Naive thymus-derived CD4-positive, alpha-beta T cell (primary cell): ENCODE measurements at regions not wholly inside any gene's neighbourhood (a gene's known extent, or its start where the extent isn't known, plus 50 kb on each side); places are given as distances from the start of the nearest gene placed in this dataset.

Source experiments
- ATAC-seq: fragments of 150-1000 bp; cut with Tn5 transposase; 2 replicates; pipeline ENCODE4 v1.10.0; 2021; ENCODE audit warnings: mild to moderate bottlenecking, moderate library complexity
- CTCF ChIA-PET: fragments of 350-600 bp; sonication (Branson Sonifier 250); formaldehyde crosslinking; loops from one replicate; lab custom pipeline; 2021; ENCODE audit warnings: antibody characterized with exemption; lab: Charles Lee
- POLR2A ChIA-PET: fragments of 350-600 bp; sonication (Branson Sonifier 250); formaldehyde crosslinking; loops from one replicate; lab custom pipeline; 2021; ENCODE audit warnings: antibody characterized with exemption, inconsistent platforms; lab: Charles Lee
- DNase-seq, 9 donors: peaks; one replicate each; pipeline versions ENCODE4 v3.0.0 to v3.0.0-alpha.2; 2020 to 2022; ENCODE audit warnings: mixed read lengths in 1 of 9
- H3K27ac ChIP-seq: one replicate; pipeline ENCODE4 v1.7.0; 2013; ENCODE audit warnings: mild to moderate bottlenecking, low read depth, low read length, moderate library complexity
- H3K27me3 ChIP-seq, 2 donors: one replicate each; pipeline ENCODE4 v1.7.0; 2013; ENCODE audit warnings: low read length in 2 of 2, mild to moderate bottlenecking in 2 of 2, moderate library complexity in 2 of 2; ENCODE audit not compliant: control insufficient read depth in 2 of 2, insufficient read depth in 2 of 2
- H3K36me3 ChIP-seq, 3 experiments: 1 replicate in 2 of 3; 2 replicates in 1 of 3; pipeline ENCODE4 v1.7.0; 2013; ENCODE audit warnings: low read length in 3 of 3, mild to moderate bottlenecking in 3 of 3, moderate library complexity in 1 of 3; ENCODE audit not compliant: insufficient read depth in 3 of 3, control insufficient read depth in 2 of 3
- H3K4me1 ChIP-seq, 2 donors: one replicate each; pipeline ENCODE4 v1.7.0; 2013; ENCODE audit warnings: low read length in 2 of 2, mild to moderate bottlenecking in 2 of 2, moderate library complexity in 1 of 2; ENCODE audit not compliant: control insufficient read depth in 2 of 2, insufficient read depth in 2 of 2
- H3K4me3 ChIP-seq: 2 replicates; pipeline ENCODE4 v1.7.0; 2013; ENCODE audit warnings: mild to moderate bottlenecking, low read length
- H3K9me3 ChIP-seq, 3 experiments: 1 replicate in 2 of 3; 2 replicates in 1 of 3; pipeline ENCODE4 v1.7.0; 2013; ENCODE audit warnings: low read length in 3 of 3; ENCODE audit not compliant: control insufficient read depth in 2 of 3
- H3K27ac Mint-ChIP-seq, 9 donors: one replicate each; pipeline ENCODE4 v1.8.0; 2020 to 2022; ENCODE audit warnings: mixed read lengths in 9 of 9, mild to moderate bottlenecking in 8 of 9, moderate library complexity in 5 of 9, inconsistent platforms in 2 of 9
- H3K27me3 Mint-ChIP-seq, 5 donors: one replicate each; pipeline ENCODE4 v1.8.0; 2021 to 2022; ENCODE audit warnings: mixed read lengths in 5 of 5, mild to moderate bottlenecking in 1 of 5
- H3K36me3 Mint-ChIP-seq, 5 donors: one replicate each; pipeline ENCODE4 v1.8.0; 2020 to 2022; ENCODE audit warnings: mixed read lengths in 5 of 5, mild to moderate bottlenecking in 3 of 5, inconsistent platforms in 1 of 5
- H3K4me1 Mint-ChIP-seq, 7 donors: one replicate each; pipeline ENCODE4 v1.8.0; 2020 to 2022; ENCODE audit warnings: mixed read lengths in 7 of 7, mild to moderate bottlenecking in 3 of 7, inconsistent platforms in 1 of 7
- H3K4me3 Mint-ChIP-seq, 10 donors: one replicate each; pipeline ENCODE4 v1.8.0; 2020 to 2022; ENCODE audit warnings: mild to moderate bottlenecking in 10 of 10, mixed read lengths in 10 of 10, moderate library complexity in 6 of 10, inconsistent platforms in 2 of 10
- H3K9me3 Mint-ChIP-seq, 11 donors: one replicate each; pipeline ENCODE4 v1.8.0; 2020 to 2022; ENCODE audit warnings: mixed read lengths in 11 of 11, mild to moderate bottlenecking in 4 of 11, inconsistent platforms in 1 of 11, moderate library complexity in 1 of 11
- intact Hi-C, 2 donors: fragments of 100-400 bp; cut with micrococcal nuclease; formaldehyde crosslinking; loops; one replicate each; pipeline ENCODE4 v1.15.1; 2023

- ChIA-PET POLR2A (no interaction called here), CTCF (no interaction called here)
- Histone ChIP-seq H3K4me1 (no peaks in the 10 kb centered on the region), H3K27me3 (no peaks in the 10 kb centered on the region), H3K27ac (no peak overlapping the region), H3K9me3 (no peaks in the 10 kb centered on the region), H3K4me3 (no peak overlapping the region), H3K36me3 (no peaks in the 10 kb centered on the region)
- Mint-ChIP-seq H3K36me3 (peaks cover 0 to 1% (median 0%) of the 10 kb centered on the region in 5 donors), H3K27ac (no peak overlapping the region), H3K4me1 (peaks cover 0 to 7% (median 0%) of the 10 kb centered on the region in 7 donors), H3K4me3 (no peak overlapping the region), H3K27me3 (peaks cover 0 to 62% (median 0%) of the 10 kb centered on the region in 5 donors), H3K9me3 (no peaks in the 10 kb centered on the region)
- ATAC-seq (no peak), DNase-seq (no peak)
- intact Hi-C loops, result no loop called here
These were observed 100.8 kb upstream of the UMPS start for GRCh38 chr3:124629497-124629896.

DNA sequence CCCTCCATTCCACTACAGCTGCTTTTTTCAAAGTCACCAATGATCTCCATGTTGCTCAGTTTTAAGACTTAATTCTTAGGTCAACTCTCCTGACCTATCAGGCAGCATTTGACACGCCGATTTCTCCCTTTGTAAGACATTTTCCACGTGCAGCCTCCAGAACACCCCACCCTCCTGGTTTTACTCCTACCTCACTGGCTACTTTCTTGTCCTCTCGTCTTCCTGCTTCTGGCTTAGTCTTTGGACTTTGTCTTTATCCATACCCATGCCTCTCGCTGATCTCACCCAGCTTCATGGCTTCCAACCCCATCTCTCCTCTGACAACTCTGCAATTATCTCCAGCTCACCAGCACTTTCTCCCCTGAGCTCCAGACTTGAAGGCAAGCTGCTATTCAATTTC is 99.3 kb upstream of the UMPS start:
- no peak for ATAC-seq
- DNase-seq, result no peak
- H3K27ac Mint-ChIP-seq, result no peak overlapping the region
- no peaks in the 10 kb centered on the region for H3K4me1 ChIP-seq
- peaks cover 0 to 4% (median 0%) of the 10 kb centered on the region in 5 donors for H3K36me3 Mint-ChIP-seq
- no peaks in the 10 kb centered on the region for H3K9me3 ChIP-seq
- H3K27me3 ChIP-seq, result no peaks in the 10 kb centered on the region
- intact Hi-C loops, result no loop called here
- H3K4me3 ChIP-seq, result no peak overlapping the region
- CTCF ChIA-PET, result interaction anchor here (0.7 kb wide), 1 partner anchor 16 kb away, joined by 3 read pairs; no protein-coding TSS in a partner anchor
- H3K27ac ChIP-seq, result no peak overlapping the region
- no peaks in the 10 kb centered on the region for H3K36me3 ChIP-seq
- POLR2A ChIA-PET, result no interaction called here
- no peak overlapping the region for H3K4me3 Mint-ChIP-seq
- peaks cover 0 to 64% (median 0%) of the 10 kb centered on the region in 5 donors for H3K27me3 Mint-ChIP-seq
- H3K9me3 Mint-ChIP-seq, result no peaks in the 10 kb centered on the region
- H3K4me1 Mint-ChIP-seq, result peaks cover 0 to 17% (median 0%) of the 10 kb centered on the region in 7 donors

DNA sequence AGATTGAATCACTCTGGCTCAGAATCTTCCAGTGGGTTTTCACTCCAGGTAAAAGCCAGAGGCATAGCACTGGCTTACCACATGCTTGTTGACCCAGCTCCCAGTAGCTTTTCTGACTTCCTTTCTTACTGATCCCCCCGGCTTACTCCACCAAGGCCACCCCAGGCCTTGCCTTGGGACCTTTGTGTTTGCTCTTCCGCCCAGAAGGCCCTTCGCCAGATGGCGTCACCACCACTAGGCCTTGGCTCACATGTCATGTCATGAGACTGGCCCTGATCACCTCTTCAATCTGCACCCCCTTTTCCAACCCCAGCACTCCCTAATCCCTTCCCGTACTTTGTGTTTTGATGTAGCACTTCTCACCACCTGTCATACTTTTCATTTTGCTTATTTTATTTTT is 98.5 kb upstream of the UMPS start:
- Mint-ChIP-seq H3K4me3 (no peak overlapping the region), H3K36me3 (peaks cover 0 to 4% (median 0%) of the 10 kb centered on the region in 5 donors), H3K27me3 (peaks cover 0 to 68% (median 0%) of the 10 kb centered on the region in 5 donors), H3K27ac (no peak overlapping the region), H3K4me1 (peaks cover 0 to 17% (median 0%) of the 10 kb centered on the region in 7 donors), H3K9me3 (no peaks in the 10 kb centered on the region)
- no peak for DNase-seq
- intact Hi-C loops, result no loop called here
- ChIA-PET CTCF (no interaction called here), POLR2A (no interaction called here)
- Histone ChIP-seq H3K36me3 (no peaks in the 10 kb centered on the region), H3K27ac (no peak overlapping the region), H3K9me3 (no peaks in the 10 kb centered on the region), H3K4me3 (no peak overlapping the region), H3K4me1 (no peaks in the 10 kb centered on the region), H3K27me3 (no peaks in the 10 kb centered on the region)
- ATAC-seq, result no peak

GRCh38 chr3:124632566-124633140 is 97.6 kb upstream of the UMPS start:
- Histone ChIP-seq H3K4me3 (no peak overlapping the region), H3K36me3 (no peaks in the 10 kb centered on the region), H3K27ac (no peak overlapping the region), H3K4me1 (no peaks in the 10 kb centered on the region), H3K9me3 (no peaks in the 10 kb centered on the region), H3K27me3 (no peaks in the 10 kb centered on the region)
- Mint-ChIP-seq H3K27ac (no peak overlapping the region), H3K9me3 (no peaks in the 10 kb centered on the region), H3K36me3 (peaks cover 0 to 4% (median 0%) of the 10 kb centered on the region in 5 donors), H3K4me3 (no peak overlapping the region), H3K4me1 (peaks cover 0 to 21% (median 0%) of the 10 kb centered on the region in 7 donors), H3K27me3 (peaks cover 0 to 72% (median 0%) of the 10 kb centered on the region in 5 donors)
- intact Hi-C loops, result no loop called here
- no peak for DNase-seq
- ATAC-seq, result no peak
- ChIA-PET CTCF (interaction anchor here (0.9 kb wide), 1 partner anchor 56 kb away, joined by 3 read pairs; no protein-coding TSS in a partner anchor), POLR2A (no interaction called here)

DNA sequence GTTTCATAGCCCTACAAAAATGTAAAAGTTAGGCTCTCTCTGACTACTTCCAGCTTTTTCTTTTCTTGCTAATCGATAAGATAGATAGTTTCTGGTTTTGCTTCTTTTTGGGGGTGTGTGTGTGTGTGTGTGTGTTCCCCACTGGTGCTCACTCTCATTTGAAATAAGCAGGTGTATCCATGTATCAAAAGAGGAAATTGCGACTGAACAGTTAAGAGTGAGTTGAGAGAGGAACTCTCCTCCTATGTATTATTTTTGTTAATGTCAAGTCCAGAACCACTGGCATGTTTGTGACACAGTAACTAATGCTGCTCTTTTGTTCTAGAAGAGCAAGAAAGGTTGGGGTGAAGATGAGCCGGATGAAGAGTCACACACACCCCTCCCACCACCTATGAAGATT is 96.7 kb upstream of the UMPS start:
- ChIA-PET CTCF (no interaction called here), POLR2A (no interaction called here)
- no peak overlapping the region for H3K27ac ChIP-seq
- Mint-ChIP-seq H3K27me3 (peaks cover 0 to 78% (median 0%) of the 10 kb centered on the region in 5 donors), H3K27ac (no peak overlapping the region), H3K4me3 (no peak overlapping the region), H3K36me3 (peaks cover 0 to 4% (median 0%) of the 10 kb centered on the region in 5 donors), H3K4me1 (peaks cover 0 to 24% (median 0%) of the 10 kb centered on the region in 7 donors), H3K9me3 (no peaks in the 10 kb centered on the region)
- intact Hi-C loops, result no loop called here
- no peaks in the 10 kb centered on the region for H3K36me3 ChIP-seq
- no peaks in the 10 kb centered on the region for H3K9me3 ChIP-seq
- no peaks in the 10 kb centered on the region for H3K4me1 ChIP-seq
- ATAC-seq (no peak), DNase-seq (no peak)
- H3K27me3 ChIP-seq, result no peaks in the 10 kb centered on the region
- no peak overlapping the region for H3K4me3 ChIP-seq

DNA sequence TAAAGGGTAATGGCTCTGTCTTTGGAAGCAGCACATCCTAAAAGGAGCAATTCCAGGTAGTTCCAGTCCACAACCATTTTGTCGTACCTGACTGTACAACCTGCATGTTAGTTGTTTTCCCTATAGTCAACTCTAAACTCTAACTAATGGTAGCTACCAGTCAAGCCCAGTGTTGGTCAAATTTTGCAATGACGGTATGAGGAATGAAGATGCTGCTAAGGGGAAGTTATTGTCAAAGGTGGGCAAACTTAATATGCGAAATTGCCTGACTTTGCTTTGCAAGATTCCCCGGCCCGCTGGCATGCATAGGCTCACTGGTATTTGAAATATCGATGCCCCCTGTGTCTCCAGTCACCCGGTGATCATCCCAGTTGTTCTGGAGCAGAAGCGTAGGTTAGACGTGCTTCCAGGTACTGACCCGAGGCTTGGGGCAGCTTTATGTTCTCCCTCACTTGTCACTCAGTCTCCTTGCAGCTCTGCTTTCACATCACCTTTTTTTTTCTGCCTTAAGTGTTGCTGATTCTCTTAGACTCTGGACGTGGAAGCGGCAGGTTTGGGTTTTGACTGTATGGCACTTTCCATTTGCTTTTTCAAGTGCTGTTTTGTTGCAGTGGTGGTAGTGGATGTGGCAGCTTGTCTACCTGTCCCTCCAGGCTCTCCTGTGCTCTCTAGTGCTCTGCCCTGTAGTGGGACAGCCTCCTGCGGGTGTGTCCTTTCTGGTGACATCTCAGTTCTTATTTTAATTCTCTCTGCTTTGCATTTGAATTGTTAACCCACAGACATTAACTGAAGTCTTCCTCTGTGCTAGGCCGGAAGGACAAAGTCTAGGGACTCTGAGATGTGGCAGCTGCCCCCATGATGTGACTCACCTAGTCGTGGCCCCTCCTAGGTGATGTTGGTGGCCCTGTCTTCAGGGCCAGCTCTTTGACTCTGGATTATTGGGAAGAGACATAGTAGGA is 95.8 kb upstream of the UMPS start:
- H3K4me3 Mint-ChIP-seq, result no peak overlapping the region
- Histone ChIP-seq H3K4me3 (no peak overlapping the region), H3K36me3 (no peaks in the 10 kb centered on the region), H3K9me3 (no peaks in the 10 kb centered on the region), H3K27me3 (no peaks in the 10 kb centered on the region), H3K27ac (no peak overlapping the region), H3K4me1 (peaks cover 0 to 6% of the 10 kb centered on the region in 2 donors)
- H3K4me1 Mint-ChIP-seq, result peaks cover 0 to 32% (median 7%) of the 10 kb centered on the region in 7 donors
- ChIA-PET POLR2A (no interaction called here), CTCF (no interaction called here)
- H3K27me3 Mint-ChIP-seq, result peaks cover 0 to 74% (median 0%) of the 10 kb centered on the region in 5 donors
- no peak for DNase-seq
- intact Hi-C loops, result loop anchor here (5.0 kb wide), 2 partner anchors 52 to 67 kb away; no protein-coding TSS in a partner anchor
- H3K9me3 Mint-ChIP-seq, result no peaks in the 10 kb centered on the region
- peak overlapping the region in 1 of 9 donors; percentile 10 for H3K27ac Mint-ChIP-seq
- peaks cover 0 to 4% (median 0%) of the 10 kb centered on the region in 5 donors for H3K36me3 Mint-ChIP-seq
- no peak for ATAC-seq
